ENCODE measurements at regions not wholly inside any gene's neighbourhood (a gene's known extent, or its start where the extent isn't known, plus 50 kb on each side); places are given as distances from the start of the nearest gene placed in this dataset.

GRCh38 chr6:95846652-95847051, 169.1 kb upstream of the FUT9 start:
- no peak for TF ChIP-seq ZBTB33 (CRISPR knock-in tag; IDR thresholded peaks at IDR 0.05)
- no peak for TF ChIP-seq EZH2 (IDR thresholded peaks at IDR 0.05; ENCODE audit: borderline replicate concordance, low read depth, low read length)
- no peak for TF ChIP-seq POLR2AphosphoS5 (IDR thresholded peaks at IDR 0.05; ENCODE audit: control insufficient read depth, insufficient read depth, low read depth, low read length)
